Stimulated activated CD8-positive, alpha-beta memory T cell treated with anti-CD3 and anti-CD28 coated beads, Interleukin-4, amount 100 ng/mL, for 24 hours (primary cell): ENCODE measurements at regions not wholly inside any gene's neighbourhood (a gene's known extent, or its start where the extent isn't known, plus 50 kb on each side); places are given as distances from the start of the nearest gene placed in this dataset.

Experiments used
- DNase-seq: peaks from one replicate; pipeline ENCODE4 v3.0.0-alpha.2; 2020; ENCODE audit warnings: low read depth

GRCh38 chr5:4833104-4833738 is 306.9 kb upstream of the ADAMTS16 start:
- DNase-seq = no peak

GRCh38 chr5:4837489-4838058 is 302.6 kb upstream of the ADAMTS16 start:
- no peak for DNase-seq

DNA sequence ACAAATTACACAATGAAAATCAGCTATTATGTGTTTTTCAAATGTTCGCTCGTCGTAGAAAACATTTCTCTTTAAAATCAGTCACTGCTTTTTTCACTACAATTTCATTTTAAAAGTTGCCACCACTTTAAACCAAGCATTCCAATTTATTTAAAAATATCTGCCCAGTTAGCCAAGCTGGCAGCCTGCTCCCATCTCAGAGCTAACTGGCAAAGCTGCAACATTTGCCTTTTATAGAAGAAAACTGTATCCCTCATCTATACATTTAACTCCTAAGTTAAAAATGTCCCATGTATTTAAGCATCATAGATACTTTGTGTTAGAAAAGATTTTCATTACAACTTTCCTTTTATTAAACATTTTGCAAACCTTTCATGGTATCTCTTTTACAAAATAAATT is 294.9 kb upstream of the ADAMTS16 start:
- DNase-seq = no peak

- DNase-seq = no peak
Observed at GRCh38 chr5:4847766-4848165, 292.4 kb upstream of the ADAMTS16 start.

DNA sequence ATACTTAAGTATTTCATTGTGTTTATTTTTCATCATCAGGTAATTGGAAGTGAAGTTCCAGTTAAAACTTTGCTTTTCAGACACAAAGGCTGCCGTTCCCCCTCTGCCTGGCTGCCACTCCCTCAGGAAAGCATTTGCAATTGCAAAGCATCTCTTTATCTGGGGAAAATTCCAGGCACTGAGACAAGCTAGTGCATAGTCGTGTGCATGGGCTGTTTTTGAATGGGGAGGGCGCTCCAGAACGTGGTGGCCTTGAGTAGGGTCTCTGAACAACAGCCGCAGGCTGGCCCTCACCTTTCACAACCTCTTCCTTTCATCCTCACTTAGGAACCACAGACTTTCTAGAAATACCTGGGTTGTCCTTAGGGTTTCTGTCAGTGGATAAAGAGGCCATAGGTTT is 285.1 kb upstream of the ADAMTS16 start:
- DNase-seq = no peak

DNA sequence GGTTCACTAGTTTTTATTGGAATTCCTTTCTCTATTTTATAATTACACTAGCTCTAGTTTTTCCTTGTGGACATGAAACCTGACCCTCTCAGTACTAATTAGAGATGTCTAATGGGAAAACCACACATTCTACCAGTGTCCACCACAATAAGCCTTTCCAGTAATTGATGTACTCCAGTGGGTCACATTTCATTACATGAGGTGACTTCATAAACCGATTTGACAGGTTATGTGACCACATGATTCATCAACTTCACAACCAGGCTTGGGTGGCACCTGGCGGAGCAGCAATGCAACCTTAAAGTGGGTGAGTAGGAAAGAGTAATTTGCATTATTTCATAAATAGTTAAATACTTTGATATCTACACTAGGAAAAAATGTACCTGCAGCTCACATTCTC is 284.2 kb upstream of the ADAMTS16 start:
- DNase-seq = no peak

GRCh38 chr5:4857761-4858160 is 282.4 kb upstream of the ADAMTS16 start:
- DNase-seq = no peak

- no peak for DNase-seq
Observed at GRCh38 chr5:4859500-4860235, 280.5 kb upstream of the ADAMTS16 start.

DNA sequence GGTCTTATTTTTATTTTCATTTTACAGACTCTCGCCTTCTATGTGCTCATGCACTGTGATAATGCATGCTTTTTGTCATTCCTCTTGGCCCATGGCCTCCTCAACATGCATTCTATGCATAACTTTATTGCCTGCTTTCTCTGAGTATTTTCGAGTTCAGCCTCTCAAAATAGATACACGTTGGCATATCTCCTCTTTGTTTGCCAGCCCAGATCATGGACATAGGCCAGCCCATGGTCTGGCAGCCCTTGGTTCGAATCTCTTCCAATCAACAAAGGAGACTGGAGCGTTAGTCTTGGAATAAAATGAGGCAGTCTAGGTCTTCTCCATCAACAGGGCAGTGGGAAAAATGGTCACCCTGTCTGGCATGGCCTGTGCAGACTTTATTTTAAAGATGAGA is 279.5 kb upstream of the ADAMTS16 start:
- DNase-seq = no peak

DNA sequence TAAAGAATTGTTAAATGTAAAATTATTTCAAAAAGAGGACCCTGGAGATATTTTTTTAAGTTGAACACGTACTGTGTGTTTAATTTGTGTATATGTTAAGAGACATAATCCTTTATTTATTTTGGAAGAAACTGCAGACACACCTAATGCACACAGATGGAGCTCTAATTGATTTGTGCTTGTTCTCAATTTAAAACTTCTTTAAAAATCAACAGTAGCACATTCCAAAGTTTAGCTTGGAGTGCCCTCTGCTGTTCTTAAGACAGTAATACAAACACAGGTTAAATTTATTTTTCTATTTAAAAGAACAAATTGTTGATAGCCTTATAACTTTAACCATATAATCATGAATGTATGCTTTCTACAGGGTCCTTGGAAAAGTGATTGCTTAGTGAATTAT is 277.6 kb upstream of the ADAMTS16 start:
- no peak for DNase-seq

DNA sequence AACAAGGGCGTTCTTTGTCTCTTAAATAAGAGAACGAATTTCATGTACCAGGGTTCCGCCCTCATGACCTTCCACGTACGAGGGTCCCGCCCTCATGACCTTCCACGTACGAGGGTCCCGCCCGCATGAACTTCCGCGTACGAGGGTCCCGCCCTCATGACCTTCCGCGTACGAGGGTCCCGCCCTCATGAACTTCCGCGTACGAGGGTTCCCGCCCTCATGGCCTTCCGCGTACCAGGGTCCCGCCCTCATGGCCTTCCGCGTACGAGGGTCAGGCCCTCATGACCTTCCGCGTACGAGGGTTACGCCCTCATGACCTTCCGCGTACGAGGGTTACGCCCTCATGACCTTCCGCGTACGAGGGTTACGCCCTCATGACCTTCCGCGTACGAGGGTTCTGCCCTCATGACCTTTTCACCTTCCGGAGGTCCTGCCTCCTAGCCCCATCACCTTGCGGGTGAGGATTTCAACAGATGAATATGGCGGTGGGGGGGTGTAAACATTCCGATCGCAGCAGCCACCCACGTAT is 273.9 kb upstream of the ADAMTS16 start:
- DNase-seq = no peak

DNA sequence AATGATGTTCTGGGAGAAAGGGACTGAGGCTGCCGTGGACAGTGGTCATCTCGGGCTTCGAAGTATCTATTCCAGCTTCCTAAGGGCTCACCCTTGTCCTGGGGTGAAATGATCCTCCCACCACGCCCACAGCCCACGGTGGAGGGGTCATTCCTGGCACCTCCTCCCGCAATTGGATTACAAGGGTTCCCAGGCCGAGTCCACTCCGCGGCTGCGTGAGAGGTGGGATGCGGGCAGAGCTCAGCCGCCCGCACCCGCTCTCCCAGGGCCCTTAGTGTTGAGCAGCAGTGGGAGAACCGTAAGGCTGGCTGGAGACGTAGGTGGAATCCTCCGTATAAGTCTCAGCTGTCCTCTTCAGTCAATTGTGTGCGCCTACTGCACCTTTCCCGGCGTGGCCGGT is 273.3 kb upstream of the ADAMTS16 start:
- DNase-seq = no peak

DNA sequence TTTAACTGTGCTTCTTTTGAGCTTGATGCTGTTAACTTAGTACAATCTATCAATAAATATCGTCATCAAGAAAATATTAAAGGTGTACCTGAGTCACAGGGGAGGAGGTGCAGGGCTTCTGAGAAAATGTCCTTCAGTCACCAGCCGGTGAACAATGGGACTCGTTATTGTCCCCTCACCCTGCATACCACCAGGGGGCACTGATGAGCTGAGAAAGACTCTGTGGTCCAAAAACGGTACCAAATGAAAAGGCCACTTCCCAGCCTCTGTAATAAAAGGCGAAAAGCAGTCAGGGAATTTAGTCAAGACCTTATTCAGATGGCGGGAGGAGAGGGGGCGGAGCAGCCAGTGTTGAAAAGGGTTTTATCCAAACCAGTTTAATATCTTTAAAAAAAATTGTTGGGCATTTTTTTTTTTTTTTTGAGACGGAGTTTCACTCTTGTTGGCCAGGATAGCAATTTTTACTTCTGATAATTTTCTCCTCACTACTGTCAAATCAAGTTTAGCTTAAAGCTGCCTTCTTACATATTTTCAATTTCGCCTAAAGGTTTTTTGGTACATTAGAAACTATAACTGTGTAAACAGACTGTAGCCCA is 271.9 kb upstream of the ADAMTS16 start:
- peak; percentile 7 for DNase-seq

DNA sequence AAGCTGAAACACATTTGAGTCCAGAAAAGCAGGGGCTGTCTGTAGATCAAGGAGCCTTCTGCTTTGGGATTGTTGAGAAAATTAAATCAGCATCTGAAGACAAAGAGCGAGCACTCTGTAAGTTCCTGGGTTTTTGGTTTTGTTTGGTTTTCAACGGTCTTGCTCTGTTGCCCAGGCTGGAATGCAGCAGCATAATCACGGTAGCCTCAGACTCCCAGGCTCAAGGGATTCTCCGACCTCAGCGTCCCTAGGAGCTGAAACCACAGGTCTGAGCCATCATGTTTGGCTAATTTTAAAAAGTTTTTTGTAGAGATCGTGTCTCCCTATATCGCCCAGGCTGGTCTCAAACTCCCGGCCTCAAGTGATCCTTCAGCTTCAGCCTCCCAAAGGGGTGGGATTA is 266.5 kb upstream of the ADAMTS16 start:
- DNase-seq = no peak

- no peak for DNase-seq
Observed at GRCh38 chr5:4874097-4874496, 266.0 kb upstream of the ADAMTS16 start.

DNA sequence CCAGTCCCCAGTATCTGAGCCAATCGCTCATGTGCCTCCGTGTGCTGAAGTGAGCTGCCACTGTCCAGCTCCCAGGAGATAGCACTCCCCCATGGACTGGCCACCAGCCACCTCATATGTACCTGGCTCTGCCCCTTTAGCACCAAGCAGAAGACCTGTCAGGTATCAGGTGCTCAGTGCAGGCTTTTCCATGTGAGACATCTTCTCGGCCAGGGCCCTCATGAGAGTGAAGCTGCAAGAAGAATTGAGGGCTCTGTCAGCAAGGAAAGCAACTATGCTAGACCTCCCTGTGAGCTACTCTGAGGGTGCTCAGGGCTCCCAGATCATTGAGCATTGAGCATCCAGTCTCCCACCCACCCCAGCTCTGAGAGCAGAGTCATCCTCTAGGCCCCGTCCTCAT is 264.2 kb upstream of the ADAMTS16 start:
- no peak for DNase-seq

DNA sequence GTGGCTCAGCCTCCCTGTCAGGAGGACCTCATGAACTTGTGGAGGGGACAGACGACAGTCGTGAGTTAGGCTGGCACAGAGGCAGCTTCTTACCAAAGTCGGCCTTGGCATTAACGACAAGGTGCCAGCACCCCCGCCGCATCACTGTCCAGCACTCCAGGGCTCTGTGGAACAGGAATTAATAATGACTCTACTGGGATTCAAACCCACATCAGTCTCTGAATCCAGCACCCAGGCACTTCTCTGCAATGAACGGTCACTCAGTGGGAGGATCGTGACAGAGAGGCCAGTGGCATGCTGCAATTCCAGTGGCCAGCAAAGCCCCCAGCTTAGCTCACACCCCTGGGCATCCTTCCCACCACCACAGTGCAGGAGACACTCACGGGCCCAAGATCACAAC is 263.3 kb upstream of the ADAMTS16 start:
- no peak for DNase-seq

DNA sequence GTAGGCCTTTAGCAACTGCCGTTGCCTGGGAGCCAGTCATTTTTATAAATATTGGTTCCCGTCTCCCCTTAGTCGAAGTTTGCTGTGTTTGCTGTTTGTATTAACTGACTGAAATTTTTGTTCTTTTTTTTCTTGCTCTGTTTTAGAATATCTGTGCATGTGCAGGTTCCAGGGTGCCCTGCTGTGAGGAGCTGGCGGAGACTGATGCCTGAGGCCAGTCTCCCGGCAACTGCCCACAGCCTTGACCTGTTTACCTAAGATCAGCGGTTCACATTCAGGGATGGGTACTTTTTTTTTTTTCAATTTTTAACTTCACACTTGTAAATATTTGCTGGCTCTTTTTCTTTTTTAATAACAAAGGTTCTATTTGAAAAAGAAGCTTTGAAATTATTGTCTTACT is 262.6 kb upstream of the ADAMTS16 start:
- no peak for DNase-seq

- DNase-seq = no peak
Observed at GRCh38 chr5:4879075-4879474, 261.1 kb upstream of the ADAMTS16 start.

DNA sequence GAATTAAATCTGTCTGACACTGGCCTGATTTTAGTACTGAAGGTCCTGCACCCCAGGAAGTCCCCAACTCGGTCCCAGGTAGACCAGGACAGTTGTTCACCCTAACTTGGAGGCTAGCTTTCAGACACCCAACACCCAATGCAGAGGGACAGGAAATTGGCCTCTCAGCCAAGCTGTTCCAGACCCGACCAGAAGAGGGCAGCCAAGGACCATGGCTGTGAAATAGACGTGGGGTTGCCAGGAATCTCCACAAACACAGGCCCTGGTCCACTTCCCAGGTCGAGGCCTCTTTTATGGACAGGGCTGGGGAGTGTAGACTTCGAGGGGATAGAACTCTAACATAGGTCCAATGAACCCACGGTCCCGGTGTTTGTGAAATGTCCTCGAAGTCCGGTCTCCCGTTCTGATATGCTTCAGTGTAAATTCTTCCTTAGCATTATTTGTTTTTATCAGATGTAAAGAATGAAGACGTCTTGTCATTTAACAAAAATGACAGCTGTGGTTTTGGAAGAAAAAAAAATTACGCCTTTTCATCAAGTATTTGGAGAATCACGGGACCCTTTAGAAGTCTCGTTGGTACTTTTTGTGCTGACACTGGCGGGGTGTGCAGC is 260.3 kb upstream of the ADAMTS16 start:
- DNase-seq = peak; percentile 24

- DNase-seq = no peak
Observed at GRCh38 chr5:4880304-4880741, 259.8 kb upstream of the ADAMTS16 start.

- no peak for DNase-seq
Observed at GRCh38 chr5:4881366-4882002, 258.6 kb upstream of the ADAMTS16 start.
